ENCODE measurements at regions not wholly inside any gene's neighbourhood (a gene's known extent, or its start where the extent isn't known, plus 50 kb on each side); places are given as distances from the start of the nearest gene placed in this dataset.

GRCh38 chr11:30116512-30116911, 99.7 kb upstream of the KCNA4 start:
- TF ChIP-seq EZH2 (IDR thresholded peaks at IDR 0.05): no peak
- TF ChIP-seq CTCF (IDR thresholded peaks at IDR 0.05 in 2 of 3, conservative IDR thresholded peaks at IDR 0.05 in 1 of 3; ENCODE audit: borderline replicate concordance in 1 of 3, insufficient read depth in 1 of 3, low read depth in 2 of 3, low read length in 2 of 3): no peak
- no peak for TF ChIP-seq POLR2A (IDR thresholded peaks at IDR 0.05; ENCODE audit: borderline replicate concordance, extremely low read depth, insufficient read depth, insufficient read length)
- no peak for TF ChIP-seq POLR2AphosphoS5 (IDR thresholded peaks at IDR 0.05; ENCODE audit: low read depth, low read length)
- TF ChIP-seq RAD21 (IDR thresholded peaks at IDR 0.05; ENCODE audit: low read depth): no peak
- TF ChIP-seq, protein P1, sequence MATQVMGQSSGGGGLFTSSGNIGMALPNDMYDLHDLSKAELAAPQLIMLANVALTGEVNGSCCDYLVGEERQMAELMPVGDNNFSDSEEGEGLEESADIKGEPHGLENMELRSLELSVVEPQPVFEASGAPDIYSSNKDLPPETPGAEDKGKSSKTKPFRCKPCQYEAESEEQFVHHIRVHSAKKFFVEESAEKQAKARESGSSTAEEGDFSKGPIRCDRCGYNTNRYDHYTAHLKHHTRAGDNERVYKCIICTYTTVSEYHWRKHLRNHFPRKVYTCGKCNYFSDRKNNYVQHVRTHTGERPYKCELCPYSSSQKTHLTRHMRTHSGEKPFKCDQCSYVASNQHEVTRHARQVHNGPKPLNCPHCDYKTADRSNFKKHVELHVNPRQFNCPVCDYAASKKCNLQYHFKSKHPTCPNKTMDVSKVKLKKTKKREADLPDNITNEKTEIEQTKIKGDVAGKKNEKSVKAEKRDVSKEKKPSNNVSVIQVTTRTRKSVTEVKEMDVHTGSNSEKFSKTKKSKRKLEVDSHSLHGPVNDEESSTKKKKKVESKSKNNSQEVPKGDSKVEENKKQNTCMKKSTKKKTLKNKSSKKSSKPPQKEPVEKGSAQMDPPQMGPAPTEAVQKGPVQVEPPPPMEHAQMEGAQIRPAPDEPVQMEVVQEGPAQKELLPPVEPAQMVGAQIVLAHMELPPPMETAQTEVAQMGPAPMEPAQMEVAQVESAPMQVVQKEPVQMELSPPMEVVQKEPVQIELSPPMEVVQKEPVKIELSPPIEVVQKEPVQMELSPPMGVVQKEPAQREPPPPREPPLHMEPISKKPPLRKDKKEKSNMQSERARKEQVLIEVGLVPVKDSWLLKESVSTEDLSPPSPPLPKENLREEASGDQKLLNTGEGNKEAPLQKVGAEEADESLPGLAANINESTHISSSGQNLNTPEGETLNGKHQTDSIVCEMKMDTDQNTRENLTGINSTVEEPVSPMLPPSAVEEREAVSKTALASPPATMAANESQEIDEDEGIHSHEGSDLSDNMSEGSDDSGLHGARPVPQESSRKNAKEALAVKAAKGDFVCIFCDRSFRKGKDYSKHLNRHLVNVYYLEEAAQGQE (IDR thresholded peaks at IDR 0.05; ENCODE audit: low read depth): no peak
- no peak for TF ChIP-seq FOSL1 (IDR thresholded peaks at IDR 0.05; ENCODE audit: low read depth)

Measured in HCT116 (cell line).